ENCODE measurements at regions not wholly inside any gene's neighbourhood (a gene's known extent, or its start where the extent isn't known, plus 50 kb on each side); places are given as distances from the start of the nearest gene placed in this dataset.

- DNase-seq (ENCODE audit: low spot score) = no peak
These were observed 781.4 kb downstream of the PCDH18 start for GRCh38 chr4:136750897-136751296.

- DNase-seq (ENCODE audit: low spot score) = no peak
These were observed 782.3 kb downstream of the PCDH18 start for GRCh38 chr4:136749989-136750388.

GRCh38 chr4:136748773-136749172 is 783.5 kb downstream of the PCDH18 start:
- no peak for DNase-seq (ENCODE audit: low spot score)

GRCh38 chr4:136748165-136748564 is 784.1 kb downstream of the PCDH18 start:
- DNase-seq (ENCODE audit: low spot score) = no peak

GRCh38 chr4:136743238-136743637 is 789.1 kb downstream of the PCDH18 start:
- DNase-seq (ENCODE audit: low spot score) = no peak

GRCh38 chr4:136742333-136742732 is 790.0 kb downstream of the PCDH18 start:
- no peak for DNase-seq (ENCODE audit: low spot score)

- no peak for DNase-seq (ENCODE audit: low spot score)
These were observed 790.8 kb downstream of the PCDH18 start for GRCh38 chr4:136741468-136741867.

- no peak for DNase-seq (ENCODE audit: low spot score)
These were observed 792.0 kb downstream of the PCDH18 start for GRCh38 chr4:136740326-136740725.

- no peak for DNase-seq (ENCODE audit: low spot score)
These were observed 795.2 kb downstream of the PCDH18 start for GRCh38 chr4:136737066-136737465.

- DNase-seq (ENCODE audit: low spot score) = no peak
These were observed 801.3 kb downstream of the PCDH18 start for GRCh38 chr4:136731025-136731424.

GRCh38 chr4:136725286-136726081 is 806.8 kb downstream of the PCDH18 start:
- DNase-seq (ENCODE audit: low spot score) = no peak

- no peak for DNase-seq (ENCODE audit: low spot score)
These were observed 819.2 kb downstream of the PCDH18 start for GRCh38 chr4:136713140-136713539.

GRCh38 chr4:136709897-136710296 is 822.4 kb downstream of the PCDH18 start:
- DNase-seq (ENCODE audit: low spot score) = no peak

- DNase-seq (ENCODE audit: low spot score) = no peak
These were observed 825.4 kb downstream of the PCDH18 start for GRCh38 chr4:136706942-136707341.

- DNase-seq (ENCODE audit: low spot score) = no peak
These were observed 832.4 kb downstream of the PCDH18 start for GRCh38 chr4:136699905-136700304.

GRCh38 chr4:136691607-136692006 is 840.7 kb downstream of the PCDH18 start:
- DNase-seq (ENCODE audit: low spot score) = no peak

- DNase-seq (ENCODE audit: low spot score) = no peak
These were observed 841.9 kb downstream of the PCDH18 start for GRCh38 chr4:136690360-136690759.

- DNase-seq (ENCODE audit: low spot score) = no peak
These were observed 844.7 kb downstream of the PCDH18 start for GRCh38 chr4:136687596-136687995.

- no peak for DNase-seq (ENCODE audit: low spot score)
These were observed 845.2 kb downstream of the PCDH18 start for GRCh38 chr4:136687118-136687517.

GRCh38 chr4:136680761-136681160 is 851.5 kb downstream of the PCDH18 start:
- DNase-seq (ENCODE audit: low spot score) = no peak

- no peak for DNase-seq (ENCODE audit: low spot score)
These were observed 852.0 kb downstream of the PCDH18 start for GRCh38 chr4:136680271-136680670.

- no peak for DNase-seq (ENCODE audit: low spot score)
These were observed 862.0 kb downstream of the PCDH18 start for GRCh38 chr4:136670265-136670664.

GRCh38 chr4:136664988-136665387 is 867.3 kb downstream of the PCDH18 start:
- DNase-seq (ENCODE audit: low spot score) = no peak

GRCh38 chr4:136662539-136662938 is 869.8 kb downstream of the PCDH18 start:
- DNase-seq (ENCODE audit: low spot score) = no peak
